ENCODE measurements at regions not wholly inside any gene's neighbourhood (a gene's known extent, or its start where the extent isn't known, plus 50 kb on each side); places are given as distances from the start of the nearest gene placed in this dataset.

DNA sequence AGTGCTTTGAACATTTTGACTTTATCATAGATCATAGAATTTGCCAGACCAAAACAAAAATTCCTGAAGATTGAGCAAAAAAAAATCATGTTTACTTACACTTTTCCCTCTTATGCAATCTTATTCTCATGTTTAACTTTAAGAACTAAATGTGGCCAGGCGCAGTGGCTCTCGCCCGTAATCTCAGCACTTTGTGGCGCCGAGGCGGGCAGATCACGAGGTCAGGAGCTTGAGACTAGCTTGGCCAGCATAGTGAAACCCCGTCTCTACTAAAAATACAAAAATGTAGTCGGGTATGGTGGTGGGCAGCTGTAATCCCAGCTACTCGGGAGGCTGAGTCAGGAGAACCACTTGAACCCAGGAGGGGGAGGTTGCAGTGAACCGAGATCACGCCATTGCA is 227.9 kb upstream of the KYNU start:
- no peak overlapping the region for H3K4me3 Mint-ChIP-seq
- H3K36me3 Mint-ChIP-seq: no peaks in the 10 kb centered on the region
- Histone ChIP-seq H4K20me1 (ENCODE audit: insufficient read depth, low read length) (no peaks in the 10 kb centered on the region), H2AFZ (ENCODE audit: insufficient read depth, low read depth, low read length, poor library complexity, severe bottlenecking) (no peak overlapping the region), H3K9ac (ENCODE audit: insufficient read depth, low read length, poor library complexity, severe bottlenecking) (no peak overlapping the region), H3K27me3 (ENCODE audit: control insufficient read depth in 2 of 2, insufficient read depth in 2 of 2, low read length in 2 of 2) (no peaks in the 10 kb centered on the region), H3K4me2 (replicated peaks; ENCODE audit: extremely low read depth, low read length, poor library complexity, severe bottlenecking) (no peak overlapping the region), H3K79me2 (ENCODE audit: insufficient read depth, low read length) (no peaks in the 10 kb centered on the region), H3K4me1 (ENCODE audit: control insufficient read depth in 1 of 2, insufficient read depth in 2 of 2, low read length in 2 of 2) (no peaks in the 10 kb centered on the region), H3K9me3 (replicated peaks in 1 of 2; ENCODE audit: control insufficient read depth in 1 of 2, insufficient read depth in 1 of 2, low read length in 2 of 2) (no peaks in the 10 kb centered on the region), H3K4me3 (replicated peaks in 1 of 3; ENCODE audit: low read depth in 2 of 3, low read length in 3 of 3) (no peak overlapping the region), H3K36me3 (replicated peaks in 1 of 2; ENCODE audit: control insufficient read depth in 1 of 2, insufficient read depth in 2 of 2, low read length in 2 of 2) (no peaks in the 10 kb centered on the region), H3K27ac (ENCODE audit: low read depth in 1 of 2, low read length in 2 of 2) (no peak overlapping the region)
- TF ChIP-seq, protein P1, sequence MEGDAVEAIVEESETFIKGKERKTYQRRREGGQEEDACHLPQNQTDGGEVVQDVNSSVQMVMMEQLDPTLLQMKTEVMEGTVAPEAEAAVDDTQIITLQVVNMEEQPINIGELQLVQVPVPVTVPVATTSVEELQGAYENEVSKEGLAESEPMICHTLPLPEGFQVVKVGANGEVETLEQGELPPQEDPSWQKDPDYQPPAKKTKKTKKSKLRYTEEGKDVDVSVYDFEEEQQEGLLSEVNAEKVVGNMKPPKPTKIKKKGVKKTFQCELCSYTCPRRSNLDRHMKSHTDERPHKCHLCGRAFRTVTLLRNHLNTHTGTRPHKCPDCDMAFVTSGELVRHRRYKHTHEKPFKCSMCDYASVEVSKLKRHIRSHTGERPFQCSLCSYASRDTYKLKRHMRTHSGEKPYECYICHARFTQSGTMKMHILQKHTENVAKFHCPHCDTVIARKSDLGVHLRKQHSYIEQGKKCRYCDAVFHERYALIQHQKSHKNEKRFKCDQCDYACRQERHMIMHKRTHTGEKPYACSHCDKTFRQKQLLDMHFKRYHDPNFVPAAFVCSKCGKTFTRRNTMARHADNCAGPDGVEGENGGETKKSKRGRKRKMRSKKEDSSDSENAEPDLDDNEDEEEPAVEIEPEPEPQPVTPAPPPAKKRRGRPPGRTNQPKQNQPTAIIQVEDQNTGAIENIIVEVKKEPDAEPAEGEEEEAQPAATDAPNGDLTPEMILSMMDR (IDR thresholded peaks at IDR 0.05): no peak
- intact Hi-C loops (cut with micrococcal nuclease): no loop called here
- 98% methylated on average over 10 of the region's 12 CpGs for WGBS (ENCODE audit: insufficient coverage)
- H3K4me1 Mint-ChIP-seq: no peaks in the 10 kb centered on the region
- H3K27ac Mint-ChIP-seq: no peak overlapping the region
- peaks cover 0 to 4% (median 2%) of the 10 kb centered on the region in 7 donors for H3K9me3 Mint-ChIP-seq
- peaks cover 0 to 1% (median 0%) of the 10 kb centered on the region in 3 donors for H3K27me3 Mint-ChIP-seq (ENCODE audit: low read depth in 3 of 3)
- no peak for DNase-seq

- Mint-ChIP-seq H3K27ac (no peak overlapping the region), H3K27me3 (ENCODE audit: low read depth in 3 of 3) (no peaks in the 10 kb centered on the region), H3K4me3 (no peak overlapping the region), H3K9me3 (peaks cover 0 to 3% (median 0%) of the 10 kb centered on the region in 7 donors), H3K4me1 (no peaks in the 10 kb centered on the region), H3K36me3 (no peaks in the 10 kb centered on the region)
- H3K4me3 ChIP-seq (replicated peaks in 1 of 3; ENCODE audit: low read depth in 2 of 3, low read length in 3 of 3): no peak overlapping the region
- H2AFZ ChIP-seq (ENCODE audit: insufficient read depth, low read depth, low read length, poor library complexity, severe bottlenecking): no peak overlapping the region
- H4K20me1 ChIP-seq (ENCODE audit: insufficient read depth, low read length): no peaks in the 10 kb centered on the region
- DNase-seq: no peak
- no peak overlapping the region for H3K27ac ChIP-seq (ENCODE audit: low read depth in 1 of 2, low read length in 2 of 2)
- H3K27me3 ChIP-seq (ENCODE audit: control insufficient read depth in 2 of 2, insufficient read depth in 2 of 2, low read length in 2 of 2): no peaks in the 10 kb centered on the region
- H3K36me3 ChIP-seq (replicated peaks in 1 of 2; ENCODE audit: control insufficient read depth in 1 of 2, insufficient read depth in 2 of 2, low read length in 2 of 2): no peaks in the 10 kb centered on the region
- H3K4me2 ChIP-seq (replicated peaks; ENCODE audit: extremely low read depth, low read length, poor library complexity, severe bottlenecking): no peak overlapping the region
- H3K9ac ChIP-seq (ENCODE audit: insufficient read depth, low read length, poor library complexity, severe bottlenecking): no peak overlapping the region
- intact Hi-C loops (cut with micrococcal nuclease): no loop called here
- no peaks in the 10 kb centered on the region for H3K79me2 ChIP-seq (ENCODE audit: insufficient read depth, low read length)
- H3K4me1 ChIP-seq (ENCODE audit: control insufficient read depth in 1 of 2, insufficient read depth in 2 of 2, low read length in 2 of 2): no peaks in the 10 kb centered on the region
- no peaks in the 10 kb centered on the region for H3K9me3 ChIP-seq (replicated peaks in 1 of 2; ENCODE audit: control insufficient read depth in 1 of 2, insufficient read depth in 1 of 2, low read length in 2 of 2)
- WGBS (ENCODE audit: insufficient coverage): no CpG with 5 or more reads among the region's 2 CpGs
- TF ChIP-seq, protein P1 (IDR thresholded peaks at IDR 0.05): no peak
Observed at GRCh38 chr2:142642650-142643049, 234.8 kb upstream of the KYNU start.
